Liver (tissue), 8 donors: ENCODE measurements at regions not wholly inside any gene's neighbourhood (a gene's known extent, or its start where the extent isn't known, plus 50 kb on each side); places are given as distances from the start of the nearest gene placed in this dataset.

Source experiments
- DNase-seq: peaks from one replicate; pipeline ENCODE4 v3.0.0-alpha.2; 2017; ENCODE audit warnings: low spot score
- H3K27ac ChIP-seq, 2 donors: one replicate each; pipeline ENCODE4 v1.7.0; 2013; ENCODE audit warnings: inconsistent platforms in 2 of 2, low read length in 2 of 2, control low read depth in 1 of 2, low read depth in 1 of 2, mild to moderate bottlenecking in 1 of 2
- H3K27me3 ChIP-seq, 4 donors: one replicate each; pipeline versions ENCODE4 v1.6.1 to v1.7.0; 2013; ENCODE audit warnings: low read length in 3 of 4, inconsistent platforms in 1 of 4, mild to moderate bottlenecking in 1 of 4, moderate library complexity in 1 of 4; ENCODE audit not compliant: control insufficient read depth in 4 of 4, insufficient read depth in 4 of 4
- H3K36me3 ChIP-seq, 4 donors: one replicate each; pipeline versions ENCODE4 v1.6.1 to v1.7.0; 2013; ENCODE audit warnings: low read length in 3 of 4, mild to moderate bottlenecking in 3 of 4, low read depth in 1 of 4, moderate library complexity in 1 of 4; ENCODE audit not compliant: control insufficient read depth in 4 of 4, insufficient read depth in 3 of 4
- H3K4me1 ChIP-seq, 4 donors: one replicate each; pipeline versions ENCODE4 v1.6.1 to v1.7.0; 2013; ENCODE audit warnings: low read length in 3 of 4, mild to moderate bottlenecking in 3 of 4, moderate library complexity in 1 of 4; ENCODE audit not compliant: control insufficient read depth in 4 of 4, insufficient read depth in 4 of 4
- H3K4me3 ChIP-seq, 3 donors: one replicate each; pipeline versions ENCODE4 v1.6.1 to v1.7.0; 2013; ENCODE audit warnings: low read length in 3 of 3, control low read depth in 1 of 3, low read depth in 1 of 3, mild to moderate bottlenecking in 1 of 3
- H3K9ac ChIP-seq, 2 donors: one replicate each; pipeline ENCODE4 v1.7.0; 2013; ENCODE audit warnings: low read length in 2 of 2, mild to moderate bottlenecking in 2 of 2, moderate library complexity in 2 of 2, control low read depth in 1 of 2, low read depth in 1 of 2
- H3K9me3 ChIP-seq, 4 donors: one replicate each; pipeline versions ENCODE4 v1.6.1 to v1.7.0; 2013; ENCODE audit warnings: low read length in 3 of 4; ENCODE audit not compliant: control insufficient read depth in 4 of 4
- CTCF ChIP-seq: fragments of 150-350 bp; IDR thresholded peaks from 2 replicates; pipeline ENCODE4 v1.5.1; 2017; ENCODE audit warnings: improper control_type of control experiment, low read depth, low read length; ENCODE audit not compliant: missing input control
- EGR1 ChIP-seq, 2 donors: IDR thresholded peaks; 2 replicates each; pipeline ENCODE4 v1.6.1; 2016 to 2018; ENCODE audit warnings: antibody characterized with exemption in 2 of 2, low read depth in 2 of 2
- FOXA1 ChIP-seq: IDR thresholded peaks from 2 replicates; pipeline ENCODE4 v1.6.1; 2016; ENCODE audit warnings: antibody characterized with exemption
- FOXA2 ChIP-seq: IDR thresholded peaks from 2 replicates; pipeline ENCODE4 v1.6.1; 2016; ENCODE audit warnings: antibody characterized with exemption
- GABPA ChIP-seq, 2 donors: IDR thresholded peaks in 1 of 2; conservative IDR thresholded peaks in 1 of 2; 2 replicates each; pipeline ENCODE4 v1.6.1; 2016; ENCODE audit warnings: antibody characterized with exemption in 2 of 2, mild to moderate bottlenecking in 1 of 2, moderate library complexity in 1 of 2
- HNF4A ChIP-seq, 2 donors: conservative IDR thresholded peaks; 2 replicates each; pipeline ENCODE4 v1.6.1; 2016; ENCODE audit warnings: antibody characterized with exemption in 2 of 2, mild to moderate bottlenecking in 2 of 2
- HNF4G ChIP-seq: IDR thresholded peaks from 2 replicates; pipeline ENCODE4 v1.6.1; 2016; ENCODE audit warnings: antibody characterized with exemption
- NR2F2 ChIP-seq: IDR thresholded peaks from 2 replicates; pipeline ENCODE4 v1.6.1; 2016; ENCODE audit warnings: antibody characterized with exemption
- RAD21 ChIP-seq, 2 donors: IDR thresholded peaks; 2 replicates each; pipeline ENCODE4 v1.6.1; 2016; ENCODE audit warnings: antibody characterized with exemption in 2 of 2, mild to moderate bottlenecking in 2 of 2
- SP1 ChIP-seq: IDR thresholded peaks from 2 replicates; pipeline ENCODE4 v1.6.1; 2018; ENCODE audit warnings: antibody characterized with exemption, mild to moderate bottlenecking
- TAF1 ChIP-seq: conservative IDR thresholded peaks from 2 replicates; pipeline ENCODE4 v1.6.1; 2016; ENCODE audit warnings: antibody characterized with exemption, mild to moderate bottlenecking
- YY1 ChIP-seq: IDR thresholded peaks from 2 replicates; pipeline ENCODE4 v1.6.1; 2016; ENCODE audit warnings: antibody characterized with exemption, mild to moderate bottlenecking
- WGBS: extraction: QIAGEN DNeasy Blood & Tissue Kit; methylation state at CpG from one replicate; pipeline ENCODE4 v1.1.7; 2013; 5-methylcytosine and 5-hydroxymethylcytosine counted together
- TF ChIP-seq, protein P1 (sequence below): IDR thresholded peaks from 2 replicates; pipeline ENCODE4 v1.6.1; 2016; ENCODE audit warnings: antibody characterized with exemption
- TF ChIP-seq, protein P2 (sequence below): IDR thresholded peaks from 2 replicates; pipeline ENCODE4 v1.6.1; 2016; ENCODE audit warnings: antibody characterized with exemption
- TF ChIP-seq, protein P3 (sequence below): IDR thresholded peaks from 2 replicates; pipeline ENCODE4 v1.6.1; 2016; ENCODE audit warnings: antibody characterized with exemption, mild to moderate bottlenecking
- donor health status: healthy.
- donor health status: healthy.
- donor health status: healthy.
- donor health status: healthy.
- donor health status: healthy.

DNA sequence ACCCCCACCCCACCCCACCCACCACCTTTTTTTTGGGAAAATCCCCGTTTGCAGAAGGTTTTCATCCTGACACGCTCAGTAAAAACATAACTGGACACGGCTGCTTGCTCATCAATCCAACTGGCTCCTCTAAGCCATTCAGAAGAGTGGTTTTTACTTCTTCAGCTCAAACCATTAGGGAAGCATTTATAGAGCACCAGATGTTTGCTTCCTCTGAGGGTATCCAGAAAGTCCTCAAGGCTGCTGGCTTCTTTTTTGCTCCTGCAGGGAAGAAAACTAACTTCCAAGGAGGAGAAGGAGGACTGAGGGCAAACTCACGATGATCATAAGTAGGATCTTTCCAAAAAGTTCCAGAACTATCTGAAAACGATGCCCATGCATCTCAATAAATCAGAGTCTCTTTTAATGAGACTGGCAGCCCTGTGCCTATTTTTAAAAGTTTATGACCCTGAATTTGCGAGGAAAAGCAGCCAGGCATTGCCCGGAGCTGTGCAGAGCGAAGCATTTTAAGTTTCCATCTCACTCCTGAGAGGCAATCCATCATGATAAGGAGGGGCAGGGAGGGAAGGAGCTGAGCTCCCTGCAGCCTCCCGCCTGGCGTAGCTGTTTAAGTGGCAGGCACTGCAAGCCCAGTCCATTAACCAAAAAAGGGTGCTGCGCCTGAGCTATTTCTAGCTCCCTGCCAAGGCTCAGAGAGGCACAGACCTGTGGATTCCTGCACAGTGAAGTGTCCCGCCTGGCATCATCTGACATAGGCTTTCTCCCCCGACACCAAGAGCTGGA is 146.3 kb upstream of the FOXF1 start:
- DNase-seq, result no peak
- H3K4me1 ChIP-seq, result no peaks in the 10 kb centered on the region
- H3K27me3 ChIP-seq, result peaks cover 0 to 9% (median 4%) of the 10 kb centered on the region in 4 donors
- WGBS, result 59% methylated on average over 13 of the region's 13 CpGs
- H3K27ac ChIP-seq, result no peak overlapping the region
- no peak overlapping the region for H3K4me3 ChIP-seq
- no peaks in the 10 kb centered on the region for H3K9me3 ChIP-seq
- TF ChIP-seq SP1 (no peak), NR2F2 (no peak), FOXA2 (no peak)
- TF ChIP-seq, protein P1, sequence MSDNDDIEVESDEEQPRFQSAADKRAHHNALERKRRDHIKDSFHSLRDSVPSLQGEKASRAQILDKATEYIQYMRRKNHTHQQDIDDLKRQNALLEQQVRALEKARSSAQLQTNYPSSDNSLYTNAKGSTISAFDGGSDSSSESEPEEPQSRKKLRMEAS, result no peak
- no peak overlapping the region for H3K9ac ChIP-seq
- H3K36me3 ChIP-seq, result no peaks in the 10 kb centered on the region

GRCh38 chr16:86364653-86365380 is 145.5 kb upstream of the FOXF1 start:
- H3K36me3 ChIP-seq, result no peaks in the 10 kb centered on the region
- H3K27me3 ChIP-seq, result peaks cover 0 to 9% (median 4%) of the 10 kb centered on the region in 4 donors
- WGBS, result 79% methylated on average over 13 of the region's 13 CpGs
- no peaks in the 10 kb centered on the region for H3K4me1 ChIP-seq
- no peak overlapping the region for H3K9ac ChIP-seq
- H3K27ac ChIP-seq, result no peak overlapping the region
- no peaks in the 10 kb centered on the region for H3K9me3 ChIP-seq
- no peak overlapping the region for H3K4me3 ChIP-seq
- TF ChIP-seq CTCF (no peak), HNF4A (conservative IDR thresholded peaks at IDR 0.05) (no peak), SP1 (no peak), RAD21 (IDR thresholded peaks at IDR 0.05) (no peak), GABPA (IDR thresholded peaks at IDR 0.05 in 1 of 2, conservative IDR thresholded peaks at IDR 0.05 in 1 of 2) (no peak), FOXA1 (no peak), YY1 (no peak), FOXA2 (no peak), TAF1 (no peak), NR2F2 (no peak), HNF4G (no peak), EGR1 (IDR thresholded peaks at IDR 0.05; ENCODE audit: low read depth in 2 of 2) (no peak)
- TF ChIP-seq, protein P2, sequence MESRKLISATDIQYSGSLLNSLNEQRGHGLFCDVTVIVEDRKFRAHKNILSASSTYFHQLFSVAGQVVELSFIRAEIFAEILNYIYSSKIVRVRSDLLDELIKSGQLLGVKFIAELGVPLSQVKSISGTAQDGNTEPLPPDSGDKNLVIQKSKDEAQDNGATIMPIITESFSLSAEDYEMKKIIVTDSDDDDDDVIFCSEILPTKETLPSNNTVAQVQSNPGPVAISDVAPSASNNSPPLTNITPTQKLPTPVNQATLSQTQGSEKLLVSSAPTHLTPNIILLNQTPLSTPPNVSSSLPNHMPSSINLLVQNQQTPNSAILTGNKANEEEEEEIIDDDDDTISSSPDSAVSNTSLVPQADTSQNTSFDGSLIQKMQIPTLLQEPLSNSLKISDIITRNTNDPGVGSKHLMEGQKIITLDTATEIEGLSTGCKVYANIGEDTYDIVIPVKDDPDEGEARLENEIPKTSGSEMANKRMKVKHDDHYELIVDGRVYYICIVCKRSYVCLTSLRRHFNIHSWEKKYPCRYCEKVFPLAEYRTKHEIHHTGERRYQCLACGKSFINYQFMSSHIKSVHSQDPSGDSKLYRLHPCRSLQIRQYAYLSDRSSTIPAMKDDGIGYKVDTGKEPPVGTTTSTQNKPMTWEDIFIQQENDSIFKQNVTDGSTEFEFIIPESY, result no peak
- TF ChIP-seq, protein P1, result no peak
- TF ChIP-seq, protein P3, sequence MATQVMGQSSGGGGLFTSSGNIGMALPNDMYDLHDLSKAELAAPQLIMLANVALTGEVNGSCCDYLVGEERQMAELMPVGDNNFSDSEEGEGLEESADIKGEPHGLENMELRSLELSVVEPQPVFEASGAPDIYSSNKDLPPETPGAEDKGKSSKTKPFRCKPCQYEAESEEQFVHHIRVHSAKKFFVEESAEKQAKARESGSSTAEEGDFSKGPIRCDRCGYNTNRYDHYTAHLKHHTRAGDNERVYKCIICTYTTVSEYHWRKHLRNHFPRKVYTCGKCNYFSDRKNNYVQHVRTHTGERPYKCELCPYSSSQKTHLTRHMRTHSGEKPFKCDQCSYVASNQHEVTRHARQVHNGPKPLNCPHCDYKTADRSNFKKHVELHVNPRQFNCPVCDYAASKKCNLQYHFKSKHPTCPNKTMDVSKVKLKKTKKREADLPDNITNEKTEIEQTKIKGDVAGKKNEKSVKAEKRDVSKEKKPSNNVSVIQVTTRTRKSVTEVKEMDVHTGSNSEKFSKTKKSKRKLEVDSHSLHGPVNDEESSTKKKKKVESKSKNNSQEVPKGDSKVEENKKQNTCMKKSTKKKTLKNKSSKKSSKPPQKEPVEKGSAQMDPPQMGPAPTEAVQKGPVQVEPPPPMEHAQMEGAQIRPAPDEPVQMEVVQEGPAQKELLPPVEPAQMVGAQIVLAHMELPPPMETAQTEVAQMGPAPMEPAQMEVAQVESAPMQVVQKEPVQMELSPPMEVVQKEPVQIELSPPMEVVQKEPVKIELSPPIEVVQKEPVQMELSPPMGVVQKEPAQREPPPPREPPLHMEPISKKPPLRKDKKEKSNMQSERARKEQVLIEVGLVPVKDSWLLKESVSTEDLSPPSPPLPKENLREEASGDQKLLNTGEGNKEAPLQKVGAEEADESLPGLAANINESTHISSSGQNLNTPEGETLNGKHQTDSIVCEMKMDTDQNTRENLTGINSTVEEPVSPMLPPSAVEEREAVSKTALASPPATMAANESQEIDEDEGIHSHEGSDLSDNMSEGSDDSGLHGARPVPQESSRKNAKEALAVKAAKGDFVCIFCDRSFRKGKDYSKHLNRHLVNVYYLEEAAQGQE, result no peak
- DNase-seq, result no peak
